HG03196 (cell line): ENCODE measurements at regions not wholly inside any gene's neighbourhood (a gene's known extent, or its start where the extent isn't known, plus 50 kb on each side); places are given as distances from the start of the nearest gene placed in this dataset.

Source experiments
- ATAC-seq: cut with Tn5 transposase; IDR thresholded peaks from one replicate; pipeline ENCODE4 v1.9.1; 2021; ENCODE audit not compliant: unreplicated experiment

DNA sequence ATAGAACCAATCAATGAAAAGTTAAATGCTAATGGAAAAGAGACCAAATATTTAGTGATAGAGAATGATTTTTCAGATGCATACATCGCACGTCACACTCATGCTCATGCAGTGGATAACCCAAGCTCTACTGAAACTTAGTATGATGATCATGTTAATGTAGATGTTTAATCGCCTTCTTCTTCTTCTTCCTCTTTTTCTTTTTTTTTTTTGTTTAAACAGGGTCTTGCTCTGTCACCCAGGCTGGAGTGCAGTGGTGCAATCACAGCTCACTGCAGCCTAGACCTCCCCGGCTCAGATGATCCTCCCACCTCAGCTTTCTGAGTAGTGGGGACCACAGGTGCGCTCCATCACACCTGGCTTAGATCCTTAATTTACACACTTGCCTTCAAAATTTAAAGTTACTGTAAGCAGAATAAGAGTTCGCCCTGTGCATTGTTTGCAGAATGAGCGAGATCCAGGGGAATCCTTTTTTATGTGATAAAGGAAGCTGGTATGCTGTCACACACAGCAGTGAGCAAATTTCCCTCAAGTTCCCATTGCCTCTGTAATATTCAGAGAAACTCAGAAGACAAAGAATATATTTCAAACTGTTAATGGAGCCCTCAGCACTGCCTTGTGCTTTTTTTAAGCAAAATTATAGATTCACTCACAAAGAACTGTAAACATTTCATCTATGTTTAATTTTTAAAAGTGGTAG lies 194.2 kb upstream of the SGK1 start:
- ATAC-seq: no peak

DNA sequence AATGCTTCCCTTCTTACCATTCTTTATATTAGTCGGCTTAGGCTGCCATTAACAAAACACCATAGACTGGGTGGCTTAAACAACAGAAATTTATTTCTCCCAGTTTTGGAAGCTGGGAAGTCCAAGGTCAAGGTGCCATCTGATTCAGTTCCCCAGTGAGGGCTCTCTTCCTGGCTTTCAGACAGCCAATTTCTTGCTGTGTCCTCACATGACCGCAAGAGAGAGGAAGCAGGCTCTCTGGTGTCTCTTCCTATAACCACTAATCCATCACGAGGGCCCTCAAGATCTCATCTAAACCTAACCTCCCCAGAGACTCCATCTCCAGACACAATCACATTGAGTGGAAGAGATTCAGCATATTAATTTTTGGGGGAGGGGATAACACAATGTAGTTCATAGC lies 193.0 kb upstream of the SGK1 start:
- no peak for ATAC-seq

DNA sequence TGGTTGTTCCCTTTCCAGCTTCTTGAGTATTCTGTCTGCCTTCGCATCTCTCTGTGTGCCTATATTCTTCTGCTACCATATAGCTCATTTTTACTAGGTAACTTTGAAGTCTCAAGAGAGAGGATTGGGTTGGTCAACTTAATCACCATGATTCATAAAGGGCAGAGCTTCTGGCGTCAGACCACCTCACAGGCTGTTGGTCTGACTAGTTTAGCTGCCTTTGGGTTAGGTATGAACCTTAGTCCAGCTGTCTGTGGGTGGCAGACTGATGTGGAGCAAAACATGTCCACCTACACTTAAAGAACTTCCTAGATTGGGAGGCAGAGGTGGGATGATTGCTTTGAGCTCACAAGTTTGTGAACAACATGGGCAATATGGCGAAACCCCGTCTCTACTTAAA lies 192.2 kb upstream of the SGK1 start:
- ATAC-seq: no peak

GRCh38 chr6:134508862-134509498 lies 191.1 kb upstream of the SGK1 start:
- no peak for ATAC-seq

- ATAC-seq: no peak
Measured at GRCh38 chr6:134506162-134506561, 188.2 kb upstream of the SGK1 start.

DNA sequence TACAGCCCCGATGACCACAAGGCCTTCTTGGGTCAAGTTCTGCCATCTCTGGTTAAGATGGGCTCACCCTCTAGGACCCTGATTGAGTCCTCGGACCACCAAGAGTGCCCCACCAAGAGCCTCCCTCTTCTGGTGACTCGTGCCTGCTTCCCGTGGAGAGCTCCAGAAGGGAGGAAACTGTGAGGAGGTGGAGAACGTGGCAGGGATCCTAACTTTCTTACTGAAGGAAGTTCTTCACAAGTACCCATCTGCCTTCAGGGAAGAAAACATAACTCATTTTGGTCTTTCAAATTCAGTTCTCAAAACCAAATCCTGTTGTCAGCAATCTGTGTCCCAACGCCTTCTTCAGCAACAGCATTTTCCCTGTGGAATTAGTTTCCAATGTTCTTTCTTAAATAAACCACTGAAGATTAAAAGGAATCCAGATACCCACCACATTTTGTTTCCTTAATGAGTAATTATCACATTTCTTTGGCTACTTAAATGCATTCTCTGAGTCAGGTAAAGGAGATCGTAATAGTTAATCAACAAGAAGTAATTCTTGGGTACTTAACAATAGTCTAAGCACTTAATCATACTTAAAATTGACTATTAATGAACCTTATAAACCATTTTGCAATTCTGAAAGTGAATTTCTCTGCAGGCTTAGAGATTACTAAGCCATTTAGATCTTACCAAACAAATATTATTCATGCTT lies 185.8 kb upstream of the SGK1 start:
- no peak for ATAC-seq

DNA sequence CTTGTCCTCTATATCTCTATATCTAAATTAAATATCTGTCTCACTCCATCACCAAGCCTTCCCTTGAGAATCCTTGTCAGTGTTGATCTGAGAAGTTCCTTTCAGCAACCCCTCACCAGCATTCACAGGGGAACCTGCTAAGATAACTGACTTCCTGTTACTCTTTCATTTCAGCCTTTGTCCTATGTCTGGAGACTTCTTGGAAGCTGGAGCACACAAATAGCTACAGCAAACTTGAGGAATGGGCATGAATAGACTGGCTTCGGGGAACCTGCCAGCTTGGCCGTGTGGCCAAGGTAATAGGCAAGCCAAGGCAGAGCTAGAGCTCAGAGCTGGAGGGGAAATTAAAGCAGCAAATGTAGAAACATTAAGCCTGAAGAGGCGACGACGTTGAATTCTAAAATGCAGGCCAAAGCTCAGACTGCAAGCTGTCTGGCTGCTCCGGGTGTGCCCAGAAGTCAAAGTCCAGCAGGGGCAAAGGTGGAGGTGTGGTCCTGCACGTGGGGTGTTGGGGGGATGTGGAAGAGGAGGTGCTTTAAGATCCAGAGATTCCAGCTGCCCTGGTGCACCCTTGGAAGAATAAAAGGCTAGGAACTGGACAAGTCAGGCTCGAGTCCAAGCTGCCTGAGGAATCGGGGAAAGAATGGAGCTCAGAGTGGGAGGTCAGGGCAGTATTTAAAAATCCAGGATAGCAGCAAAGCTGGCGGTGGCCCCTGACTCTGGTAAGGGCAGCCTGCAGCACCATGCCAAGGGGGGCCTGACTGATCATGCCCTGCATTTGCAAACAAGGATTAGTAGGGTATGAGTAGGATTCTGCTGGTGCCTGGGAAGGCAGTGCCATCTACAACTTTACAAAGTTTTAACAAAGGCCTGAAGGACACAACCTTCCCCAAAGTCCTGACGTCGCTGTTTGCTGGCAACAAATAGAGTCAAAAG lies 185.0 kb upstream of the SGK1 start:
- ATAC-seq: no peak

GRCh38 chr6:134495890-134496248 lies 178.0 kb upstream of the SGK1 start:
- ATAC-seq: no peak

DNA sequence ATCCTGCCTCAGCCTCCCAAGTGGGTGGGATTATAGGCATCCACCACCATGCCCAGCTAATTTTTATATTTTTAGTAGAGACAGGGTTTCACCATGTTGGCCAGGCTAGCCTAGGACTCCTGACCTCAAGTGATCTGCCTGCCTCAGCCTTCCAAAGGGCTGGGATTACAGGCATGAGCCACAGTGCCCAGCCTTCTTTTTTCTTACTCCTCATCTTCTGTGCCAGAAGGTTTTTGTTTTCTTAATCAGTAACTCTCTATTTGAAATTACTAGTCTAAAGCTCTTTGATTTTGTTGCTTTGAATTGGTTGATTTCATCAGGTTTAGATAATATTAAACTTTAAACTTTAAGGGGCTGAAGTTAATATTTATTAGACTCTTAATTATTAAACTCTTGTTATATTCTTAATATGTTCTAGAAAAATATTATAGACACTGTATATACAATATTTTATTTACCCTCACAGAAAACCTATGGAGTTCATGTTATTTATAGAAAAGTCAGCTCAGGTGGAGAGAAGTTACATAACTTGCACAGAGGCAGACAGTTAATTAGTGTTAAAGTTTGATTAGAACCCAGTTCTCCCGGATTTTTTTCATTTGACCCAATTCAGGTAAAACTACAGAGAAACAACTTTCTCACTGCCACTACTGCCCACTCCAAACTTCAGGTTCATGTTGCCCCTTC lies 177.4 kb upstream of the SGK1 start:
- no peak for ATAC-seq

DNA sequence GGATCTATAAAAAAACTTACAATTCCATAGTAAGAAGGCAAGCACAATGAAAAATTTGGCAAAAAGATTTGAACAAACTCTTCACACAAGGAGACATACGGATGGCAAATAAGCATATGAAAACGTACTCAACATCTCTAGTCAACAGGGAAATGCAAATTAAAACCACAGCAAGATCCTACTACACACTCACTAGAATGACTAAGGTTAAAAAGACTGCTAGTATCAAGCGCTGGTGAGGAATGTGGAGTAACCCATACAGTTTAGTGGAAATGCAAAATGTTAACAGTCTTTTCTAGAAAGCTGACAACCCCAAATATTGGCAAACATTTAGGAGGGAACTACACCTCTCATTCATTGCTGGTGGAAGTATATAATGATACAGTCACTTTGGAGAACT lies 175.9 kb upstream of the SGK1 start:
- ATAC-seq: no peak

DNA sequence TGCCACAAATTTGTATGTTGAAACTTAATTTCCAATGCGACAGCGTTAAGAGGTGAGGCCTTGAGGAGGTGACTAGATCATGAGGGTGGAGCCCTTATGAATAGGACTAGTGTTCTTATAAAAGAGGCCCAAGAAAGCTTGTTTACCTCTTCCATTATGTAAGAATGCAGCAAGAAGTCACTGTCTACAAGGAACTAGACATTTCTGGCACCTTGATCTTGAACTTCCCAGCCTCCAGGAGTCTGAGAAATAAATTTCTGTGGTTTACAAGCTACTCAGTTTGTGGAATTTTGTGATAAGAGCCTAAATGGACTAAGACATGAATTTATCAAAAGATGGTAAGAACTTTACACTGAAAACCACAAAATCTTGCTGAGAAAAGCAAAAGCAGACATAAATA lies 173.6 kb upstream of the SGK1 start:
- ATAC-seq: no peak

DNA sequence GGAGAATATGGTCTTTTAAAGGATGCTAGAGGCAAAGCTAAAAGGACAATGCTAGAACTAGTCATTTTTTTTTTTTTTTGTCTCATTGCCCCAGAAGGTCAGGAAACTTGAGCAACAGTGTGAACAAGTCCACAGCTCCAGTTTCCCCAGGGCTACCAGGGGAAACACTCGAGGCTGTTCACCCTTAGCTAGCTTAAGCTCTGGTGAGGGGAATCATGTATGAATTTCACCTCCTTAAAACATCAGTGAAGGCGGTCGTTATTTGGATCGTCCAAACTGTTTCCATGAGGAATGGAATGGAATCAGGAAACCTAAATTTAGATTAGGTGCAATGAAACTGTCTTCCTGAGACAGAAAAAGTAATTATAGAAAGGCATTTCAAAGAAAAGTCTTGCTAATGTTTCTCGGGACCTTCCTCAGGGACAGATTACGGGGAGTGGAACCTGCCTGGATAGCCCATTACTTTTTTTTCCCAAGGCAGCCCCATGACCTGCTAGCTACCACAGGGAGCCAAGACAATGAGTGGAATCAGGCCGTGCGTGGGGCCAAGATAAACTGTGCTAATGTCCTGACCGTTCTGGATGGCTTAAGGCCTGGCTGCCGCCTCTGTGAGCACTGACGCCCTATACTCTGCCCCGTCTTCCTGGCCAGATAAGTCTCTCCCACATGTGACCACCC lies 164.8 kb upstream of the SGK1 start:
- no peak for ATAC-seq

DNA sequence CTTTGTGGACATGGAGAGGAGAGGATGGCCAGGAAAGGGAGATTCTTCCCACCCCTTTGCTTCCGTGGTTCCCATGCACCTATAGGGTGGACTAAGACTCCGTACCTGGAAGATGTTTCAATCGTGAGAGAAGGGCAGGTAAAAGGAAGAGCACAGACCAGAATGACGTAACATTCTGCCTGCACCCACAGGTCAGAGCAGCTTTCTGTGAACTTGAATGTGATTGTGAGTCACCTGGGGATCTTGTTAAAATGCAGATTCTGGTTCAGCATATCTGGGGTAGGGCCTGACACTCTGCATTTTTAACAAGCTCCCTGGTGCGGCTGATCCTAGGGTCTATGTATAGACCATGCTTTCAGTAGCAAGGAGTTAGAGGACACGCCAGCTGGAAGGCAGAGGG lies 164.1 kb upstream of the SGK1 start:
- no peak for ATAC-seq

DNA sequence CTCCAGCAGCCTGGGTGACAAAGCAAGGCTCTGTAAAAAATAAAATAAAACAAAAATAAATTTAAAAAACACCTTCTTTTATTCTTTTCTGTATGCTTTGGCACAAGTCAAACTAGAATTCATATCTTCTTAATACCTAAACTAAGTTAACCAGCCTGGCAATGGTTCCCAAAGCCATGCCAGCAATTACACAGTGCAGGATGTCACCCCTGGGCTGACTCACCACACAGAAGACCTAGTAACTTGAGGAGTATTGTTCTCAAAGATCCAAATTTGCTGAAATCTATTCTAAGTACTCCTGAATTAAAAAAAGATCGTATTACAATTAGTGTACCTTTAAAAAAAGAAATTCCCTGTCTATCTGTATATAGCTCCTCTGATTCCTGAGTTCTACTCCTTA lies 162.7 kb upstream of the SGK1 start:
- no peak for ATAC-seq

DNA sequence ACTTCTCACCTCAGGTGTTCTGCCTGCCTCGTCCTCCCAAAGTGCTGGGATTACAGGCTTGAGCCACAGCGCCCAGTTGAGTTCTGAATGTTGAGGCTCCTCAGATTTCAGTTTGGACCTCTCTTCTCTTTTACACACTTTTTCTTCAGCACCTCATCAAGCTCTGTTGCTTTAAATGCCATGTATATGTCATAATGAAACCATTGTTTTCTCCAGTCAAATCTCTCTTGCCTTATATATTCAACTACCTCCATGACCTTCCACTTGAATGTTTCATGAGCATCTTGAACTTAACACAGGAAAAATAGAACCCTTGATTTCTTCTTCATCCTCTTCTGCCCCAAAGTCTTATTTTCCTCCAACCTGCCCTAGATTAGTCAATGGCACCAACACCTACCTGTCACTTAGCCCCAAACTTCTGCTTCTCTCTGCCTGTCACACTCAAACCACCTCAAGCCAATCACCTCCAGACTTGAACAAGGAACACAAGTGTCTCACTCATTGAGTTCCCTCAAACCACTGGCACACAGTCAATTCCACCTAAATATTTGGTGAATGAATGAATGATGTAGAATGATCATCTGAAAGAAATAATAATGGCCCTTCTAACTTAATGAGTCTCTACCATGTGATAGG lies 161.0 kb upstream of the SGK1 start:
- ATAC-seq: no peak

DNA sequence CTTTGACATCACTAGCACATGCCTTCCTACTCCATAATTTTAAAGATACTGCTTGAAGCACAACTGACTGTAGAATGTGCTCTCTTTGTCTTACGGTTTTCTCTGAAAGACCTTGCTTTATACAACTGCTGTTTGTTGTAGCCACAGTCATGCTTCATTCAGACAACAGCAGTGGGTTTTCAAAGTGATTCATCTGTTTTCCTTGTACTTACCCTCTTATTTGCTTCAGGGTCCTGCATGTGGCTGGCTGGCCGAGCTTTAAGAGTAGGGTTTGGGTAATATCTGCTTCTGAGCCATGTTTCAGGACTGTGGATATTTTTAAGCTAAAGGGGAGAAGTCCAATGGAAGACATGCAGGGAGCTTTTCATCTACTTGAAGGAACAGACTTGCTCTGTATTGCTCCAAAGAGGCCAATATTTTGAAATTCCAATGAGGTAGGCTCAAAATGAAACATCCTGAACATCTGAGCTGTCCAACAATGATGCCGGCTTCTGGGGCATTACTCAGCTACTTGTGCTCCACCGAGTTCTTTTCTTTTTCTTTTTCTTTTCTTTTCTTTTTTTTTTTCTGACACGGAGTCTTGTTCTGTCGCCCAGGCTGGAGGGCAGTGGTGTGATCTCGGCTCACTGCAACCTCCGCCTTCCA lies 160.2 kb upstream of the SGK1 start:
- ATAC-seq: no peak

DNA sequence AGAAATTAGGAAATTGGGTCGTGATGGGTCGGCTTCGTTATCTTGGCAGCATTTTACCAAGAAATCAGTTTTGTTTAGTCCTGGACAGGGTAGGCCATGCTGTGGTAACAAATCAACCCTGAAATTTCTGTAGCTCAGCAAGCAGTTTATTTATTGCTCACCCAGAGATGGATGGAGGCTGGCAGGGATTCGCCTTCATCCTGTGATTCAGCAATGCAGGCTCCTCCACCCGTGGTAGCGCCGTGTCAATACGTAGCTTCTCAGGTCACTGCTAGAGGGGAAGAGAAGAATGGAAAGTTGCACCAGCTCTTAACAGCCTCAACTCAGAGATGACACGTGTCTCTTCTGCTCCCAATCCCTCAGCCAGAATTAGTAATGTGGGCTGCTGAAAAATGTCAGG lies 157.0 kb upstream of the SGK1 start:
- no peak for ATAC-seq

GRCh38 chr6:134472661-134473060 lies 154.7 kb upstream of the SGK1 start:
- no peak for ATAC-seq

DNA sequence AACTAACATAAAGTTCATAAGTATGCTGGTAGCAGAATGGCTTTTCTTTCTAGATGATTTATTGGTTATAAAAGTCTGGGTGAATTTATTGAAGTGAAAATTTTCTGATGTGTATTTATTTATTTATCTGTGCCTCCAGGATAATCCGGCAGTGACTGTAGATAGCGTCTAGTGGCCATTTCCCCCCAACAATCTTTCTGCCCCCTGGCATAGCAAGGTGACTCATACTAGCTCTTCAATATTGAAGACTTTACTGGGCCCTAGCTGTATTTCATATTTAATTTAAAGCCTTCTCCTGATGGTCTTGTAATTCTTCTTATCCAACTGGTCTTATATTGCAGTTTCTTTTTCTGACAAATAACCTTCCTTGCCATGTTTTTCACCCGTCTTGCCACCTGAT lies 154.1 kb upstream of the SGK1 start:
- ATAC-seq: no peak
